Mucosa of gallbladder (tissue), 1 donor: ENCODE measurements at regions not wholly inside any gene's neighbourhood (a gene's known extent, or its start where the extent isn't known, plus 50 kb on each side); places are given as distances from the start of the nearest gene placed in this dataset.

Experiments
- DNase-seq: peaks from one replicate; pipeline ENCODE4 v3.0.0-alpha.2; 2020; ENCODE audit warnings: low spot score
- donor health status: DM: no; HTN: no; CAD: no.

DNA sequence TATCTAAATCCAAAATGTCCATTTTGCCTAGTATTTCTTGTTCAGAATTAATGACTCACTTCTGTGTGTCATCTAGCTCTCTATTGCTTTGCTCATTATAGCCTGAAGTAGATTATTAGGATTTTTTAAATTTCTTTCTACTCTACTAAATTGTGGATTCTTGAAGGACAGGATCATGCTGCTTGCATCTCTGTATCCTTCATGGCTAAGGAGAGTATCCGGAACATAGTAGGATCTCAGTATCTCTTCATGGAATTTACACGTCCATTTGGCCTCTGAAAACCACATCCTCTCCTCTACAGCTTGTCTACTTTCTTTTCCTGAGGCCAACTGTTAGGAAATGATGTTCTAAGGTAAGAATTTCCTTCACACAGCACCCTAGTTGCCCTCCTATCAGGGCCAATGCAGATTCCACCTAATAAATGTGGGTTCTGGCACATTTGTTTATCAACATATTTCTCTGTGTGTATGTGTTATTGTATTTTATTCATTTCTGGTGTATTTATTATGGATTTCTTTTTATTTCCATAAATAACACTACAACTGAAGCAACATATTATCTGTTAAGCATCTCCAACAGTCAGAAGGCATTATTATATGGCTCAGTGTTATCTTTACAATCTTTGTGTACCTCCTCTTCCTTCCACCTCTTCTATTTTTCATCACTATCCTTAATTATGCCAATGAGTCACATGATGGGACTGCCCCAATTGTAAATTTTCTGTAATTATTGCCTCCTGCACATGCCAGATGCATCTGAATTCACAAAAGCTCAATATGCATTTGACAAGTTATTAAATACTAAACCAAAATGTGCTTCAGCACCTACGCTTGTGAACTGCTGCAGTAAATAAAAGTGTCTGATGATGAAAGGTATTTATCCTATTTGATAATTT is 557.8 kb upstream of the TLE4 start:
- DNase-seq, result no peak

DNA sequence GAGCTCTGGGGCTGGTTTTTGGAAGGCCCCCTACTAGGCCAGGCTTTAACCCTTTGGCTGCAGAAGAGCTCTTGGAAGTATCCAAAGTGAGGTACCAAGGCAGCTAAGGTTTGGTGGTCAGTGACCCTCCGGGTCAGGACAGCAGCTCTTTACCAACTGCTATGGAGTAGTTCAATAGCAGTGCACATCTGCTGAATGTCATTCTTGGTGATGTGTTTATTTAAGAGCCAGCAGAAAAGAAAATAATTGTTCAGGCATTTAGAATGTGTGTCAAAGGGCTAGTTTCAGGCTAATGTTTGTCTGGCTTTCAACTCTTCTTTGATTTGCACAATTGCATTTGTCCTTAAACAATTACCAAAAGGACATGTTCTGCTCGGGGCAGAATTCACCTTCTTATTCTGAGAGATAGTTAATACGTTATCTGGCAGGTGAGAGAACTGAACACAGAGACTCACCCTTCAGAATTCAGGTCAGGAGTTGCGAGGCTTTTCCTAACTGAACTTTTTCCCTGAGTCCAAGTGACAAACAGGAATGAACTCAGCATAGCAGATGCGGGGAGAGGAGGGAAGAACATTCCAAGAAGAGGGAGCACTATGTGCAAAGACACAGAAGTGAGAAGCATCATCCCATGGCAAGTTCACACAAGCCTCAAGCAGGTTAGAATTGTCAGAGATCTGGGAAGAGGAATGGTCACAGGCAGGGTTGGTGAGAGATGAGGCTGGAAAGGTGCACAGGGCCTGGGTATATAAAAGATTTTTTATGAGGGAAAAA is 556.7 kb upstream of the TLE4 start:
- no peak for DNase-seq

DNA sequence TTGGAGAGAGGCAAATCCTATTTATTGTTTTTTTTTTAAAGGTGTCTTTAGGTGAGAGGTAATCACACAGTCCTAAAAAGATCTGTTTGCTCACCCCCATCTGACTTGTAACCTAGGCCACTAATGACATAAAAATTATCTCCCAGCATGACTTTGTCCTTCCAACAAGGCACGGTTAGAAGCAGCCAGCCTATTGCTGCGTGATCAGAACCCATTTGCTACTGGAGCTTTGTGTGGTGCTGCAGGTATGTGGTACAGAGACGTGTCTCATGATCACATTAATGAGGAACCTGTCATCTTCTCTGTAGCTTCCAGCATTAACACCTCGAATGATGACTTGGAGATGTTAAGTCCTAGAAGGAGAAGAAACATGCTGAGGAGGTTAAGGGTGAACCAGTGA is 555.8 kb upstream of the TLE4 start:
- DNase-seq, result no peak

DNA sequence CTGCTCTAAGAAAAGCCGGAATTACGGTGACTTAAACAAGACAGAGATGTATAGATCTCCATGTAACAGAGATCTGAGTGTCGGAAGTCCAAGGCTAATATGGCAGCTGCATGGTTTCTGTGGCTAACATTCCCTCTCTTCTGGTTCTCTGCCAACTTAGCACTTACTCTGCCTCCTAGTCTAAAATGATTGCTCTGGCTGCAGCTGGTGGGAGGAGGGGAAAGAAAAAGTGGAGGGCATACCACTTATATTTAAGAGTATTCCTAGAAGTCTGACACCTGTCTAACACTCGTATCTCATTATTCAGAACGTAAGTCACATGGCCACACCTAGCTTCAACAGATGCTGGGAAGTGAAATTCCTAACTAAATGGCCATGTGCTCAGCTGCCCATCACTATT is 551.5 kb upstream of the TLE4 start:
- no peak for DNase-seq

DNA sequence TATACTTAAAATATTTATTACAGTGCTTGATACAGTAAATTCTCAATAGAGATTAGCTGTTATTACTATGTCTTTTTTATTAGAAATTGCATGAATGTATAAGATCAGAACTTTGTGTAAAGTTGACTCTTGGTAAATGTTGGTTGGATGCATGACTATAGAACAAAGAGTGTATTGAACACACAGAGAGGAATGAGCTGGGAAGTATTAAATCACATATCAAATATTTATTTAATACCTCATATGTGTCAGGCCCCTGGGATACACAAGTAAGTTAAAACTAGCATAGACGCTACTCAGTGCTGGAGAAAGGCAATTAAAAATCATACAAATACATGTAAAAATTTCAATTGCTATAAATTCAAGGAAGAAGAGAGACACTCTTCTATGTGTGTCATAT is 550.7 kb upstream of the TLE4 start:
- DNase-seq, result no peak

DNA sequence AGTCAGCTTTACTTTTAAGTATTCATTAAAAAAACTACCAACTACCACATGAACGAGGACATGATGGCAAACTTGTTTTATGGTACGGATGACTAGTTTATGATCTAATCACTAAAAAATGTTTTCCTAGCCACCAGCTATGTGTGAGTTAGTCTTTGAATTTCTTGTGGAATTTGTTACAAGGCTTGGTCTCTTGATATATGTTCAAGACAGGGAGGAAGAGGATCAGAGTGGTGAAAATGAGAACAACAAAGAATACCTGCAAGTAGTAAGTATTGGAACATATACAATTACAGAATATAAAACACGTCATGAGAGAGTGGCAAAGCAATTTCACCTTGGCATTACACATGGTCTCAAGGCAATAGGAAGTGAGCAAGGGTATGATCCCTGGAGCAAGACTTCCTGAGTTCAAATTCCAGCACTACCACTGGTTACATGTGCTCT is 548.6 kb upstream of the TLE4 start:
- no peak for DNase-seq

- DNase-seq, result no peak
Measured at GRCh38 chr9:79026316-79026715, 545.4 kb upstream of the TLE4 start.

GRCh38 chr9:79028101-79028500 is 543.7 kb upstream of the TLE4 start:
- no peak for DNase-seq

GRCh38 chr9:79034583-79034982 is 537.2 kb upstream of the TLE4 start:
- DNase-seq, result no peak

DNA sequence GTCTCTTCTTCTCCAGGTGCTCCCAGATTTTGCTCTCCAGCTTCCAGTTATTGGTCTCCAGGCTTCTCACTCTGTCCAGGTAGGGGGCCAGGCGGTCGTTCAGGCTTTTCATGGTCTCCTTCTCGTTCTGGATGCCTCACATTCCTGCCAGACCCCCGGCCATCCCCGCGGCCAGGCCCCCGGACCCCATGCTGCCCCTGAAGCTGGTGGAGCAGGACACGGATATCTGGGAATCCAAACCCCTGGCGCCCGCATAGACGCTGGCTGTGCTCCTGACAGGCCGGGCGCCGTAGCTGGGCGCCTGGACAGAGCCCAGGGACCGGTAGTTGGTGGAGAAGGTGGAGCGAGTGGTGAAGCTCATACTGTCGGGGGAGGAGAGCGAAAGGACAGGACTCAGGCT is 534.4 kb upstream of the TLE4 start:
- no peak for DNase-seq

DNA sequence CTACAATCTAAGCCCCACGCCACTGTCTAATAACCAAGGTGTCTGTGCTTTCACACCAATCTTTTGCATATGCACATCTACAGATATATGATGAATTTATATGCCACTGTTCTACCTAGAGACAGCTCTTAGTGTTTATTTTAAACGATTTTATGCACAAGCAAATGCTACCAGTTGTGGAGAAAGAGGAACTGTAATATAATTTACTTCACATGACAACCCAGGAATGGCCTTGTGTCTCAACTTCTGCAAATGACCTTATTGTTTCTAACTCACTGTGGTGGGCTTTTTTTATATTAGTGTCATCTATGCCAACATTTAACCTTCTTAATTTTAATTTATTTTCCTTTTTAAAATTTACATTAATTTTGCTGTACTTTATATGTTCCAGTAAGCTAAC is 531.1 kb upstream of the TLE4 start:
- no peak for DNase-seq

DNA sequence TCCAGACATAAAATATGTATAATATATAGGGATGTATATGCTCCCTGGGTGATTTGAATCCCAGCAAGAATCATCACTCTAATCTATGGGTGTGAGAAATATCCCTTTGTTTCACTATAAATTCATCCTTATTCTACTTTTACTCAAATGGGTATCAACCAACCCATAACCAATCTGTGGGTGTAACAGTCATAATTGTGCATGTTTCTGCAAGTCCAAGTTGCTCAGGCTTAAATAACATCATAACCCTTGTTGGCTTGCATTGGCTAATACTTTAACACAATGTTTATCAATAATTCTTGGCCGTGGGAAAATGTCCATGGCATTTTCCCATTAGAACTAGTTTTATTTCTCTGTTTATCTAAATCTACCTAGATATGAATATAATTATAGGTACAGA is 530.5 kb upstream of the TLE4 start:
- no peak for DNase-seq

DNA sequence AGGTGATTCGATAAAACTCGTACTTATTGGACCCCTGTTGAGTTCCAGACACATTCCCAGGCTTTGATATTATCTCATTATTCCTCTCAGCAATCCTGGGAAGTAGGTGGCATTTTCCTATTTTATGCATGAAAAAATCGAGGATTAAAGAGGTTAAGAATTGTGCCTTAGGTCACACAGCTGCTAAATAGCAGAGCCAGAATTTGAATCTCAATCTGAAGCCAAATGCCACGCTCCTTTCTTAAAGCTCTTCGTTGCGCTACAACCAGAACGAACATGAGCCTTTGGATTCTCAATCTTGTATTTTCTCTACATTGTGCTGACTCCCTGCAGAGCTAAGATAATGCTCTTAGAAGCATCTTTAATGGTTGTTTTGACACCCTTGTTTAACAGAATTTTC is 527.8 kb upstream of the TLE4 start:
- DNase-seq, result no peak

DNA sequence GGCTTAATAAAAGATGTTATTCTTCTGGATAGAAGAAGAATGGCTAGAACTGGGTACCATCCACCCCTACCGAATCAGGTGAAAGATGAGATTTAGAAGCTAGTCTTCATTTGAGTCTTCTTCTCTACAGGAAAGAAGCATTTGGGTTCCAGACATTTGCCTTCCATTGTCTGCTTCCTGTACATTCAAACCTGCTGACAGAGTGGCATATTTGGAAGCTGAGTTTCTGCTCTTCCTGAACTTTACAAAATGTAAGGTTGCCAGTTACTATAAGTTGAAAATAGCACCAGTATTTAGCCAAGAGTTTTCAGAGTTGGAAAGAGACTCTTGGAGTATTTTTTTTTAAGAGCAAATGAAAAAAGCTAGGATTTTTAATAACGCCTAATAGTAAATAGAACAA is 525.4 kb upstream of the TLE4 start:
- DNase-seq, result no peak

DNA sequence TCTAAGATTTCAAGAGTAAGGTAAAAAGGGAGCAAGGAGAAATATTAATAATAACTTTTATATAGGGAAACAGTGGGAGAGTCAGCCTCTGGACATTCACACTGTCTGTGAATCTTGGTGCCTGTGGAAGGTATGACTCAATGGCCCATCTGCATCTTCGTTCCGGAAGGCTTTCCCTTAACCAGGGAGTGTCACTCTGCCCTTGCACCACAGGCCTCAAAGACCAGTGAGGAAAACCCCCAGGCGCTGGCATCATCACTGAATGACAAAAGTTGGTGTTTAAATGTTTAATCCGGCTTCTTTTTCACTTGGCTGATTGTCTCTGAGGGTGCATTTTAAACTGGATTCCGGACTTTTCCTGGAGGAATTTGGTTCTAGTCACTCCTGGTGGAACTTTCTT is 522.4 kb upstream of the TLE4 start:
- DNase-seq, result no peak

- DNase-seq, result no peak
Measured at GRCh38 chr9:79053598-79053997, 518.2 kb upstream of the TLE4 start.

DNA sequence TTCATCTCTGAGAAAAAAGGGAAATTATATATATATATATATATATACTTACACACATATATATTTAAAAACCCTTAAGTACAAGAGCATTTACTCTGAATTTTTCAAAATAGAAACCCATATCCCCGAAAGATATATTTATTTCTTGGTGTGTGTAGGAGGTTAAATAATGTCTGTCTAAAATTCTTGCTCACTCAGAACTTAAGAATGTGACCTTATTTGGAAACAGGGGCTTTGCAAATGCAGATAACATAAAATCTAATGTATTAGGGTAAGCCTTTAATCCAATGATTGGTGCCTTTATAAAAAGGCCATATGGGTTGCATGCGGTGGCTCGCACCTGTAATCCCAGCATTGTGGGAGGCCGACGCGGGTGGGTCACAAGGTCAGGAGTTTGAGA is 517.3 kb upstream of the TLE4 start:
- no peak for DNase-seq

GRCh38 chr9:79056041-79056440 is 515.7 kb upstream of the TLE4 start:
- no peak for DNase-seq

GRCh38 chr9:79057576-79057975 is 514.2 kb upstream of the TLE4 start:
- DNase-seq, result no peak

GRCh38 chr9:79060766-79061165 is 511.0 kb upstream of the TLE4 start:
- no peak for DNase-seq

DNA sequence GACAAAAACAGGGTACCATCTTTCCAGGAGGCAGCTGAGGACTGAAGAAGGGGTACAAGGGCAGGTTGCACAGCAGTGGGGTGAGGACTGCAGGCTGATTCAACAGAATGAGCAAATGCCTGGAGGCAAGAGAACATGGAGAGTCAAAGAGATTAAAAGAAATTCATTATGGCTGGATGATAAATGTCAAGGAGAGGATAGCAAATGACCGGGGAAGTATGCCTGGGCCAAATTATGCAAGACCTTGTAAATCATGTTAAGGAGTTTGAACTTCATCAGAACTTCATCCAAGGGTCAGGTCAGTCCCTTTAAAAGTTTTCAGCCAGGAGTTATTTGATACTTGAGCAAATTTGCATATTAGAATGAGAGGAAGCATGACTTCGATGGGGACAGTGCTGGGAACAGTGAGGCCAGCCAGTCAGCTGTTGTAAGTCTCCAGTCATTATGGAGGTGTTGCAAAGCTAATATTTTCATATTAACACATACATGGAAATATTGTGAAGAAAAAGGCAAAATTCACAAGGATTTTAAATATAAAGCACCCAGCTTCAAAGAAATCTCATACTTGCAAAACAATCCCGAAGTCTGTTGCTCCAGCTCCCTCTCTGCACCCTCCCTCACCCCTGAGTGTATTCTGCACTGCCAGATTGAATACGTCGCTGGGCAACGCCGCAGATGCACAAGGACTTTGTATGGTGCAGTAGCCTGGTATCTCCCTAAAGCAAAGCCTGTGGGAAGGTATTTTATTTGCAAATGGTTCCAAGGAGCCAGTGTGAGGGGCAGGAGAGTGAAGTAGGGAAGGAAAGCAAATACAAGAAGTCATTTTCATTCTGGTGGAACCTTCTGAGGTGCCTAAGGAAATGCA is 509.8 kb upstream of the TLE4 start:
- no peak for DNase-seq

DNA sequence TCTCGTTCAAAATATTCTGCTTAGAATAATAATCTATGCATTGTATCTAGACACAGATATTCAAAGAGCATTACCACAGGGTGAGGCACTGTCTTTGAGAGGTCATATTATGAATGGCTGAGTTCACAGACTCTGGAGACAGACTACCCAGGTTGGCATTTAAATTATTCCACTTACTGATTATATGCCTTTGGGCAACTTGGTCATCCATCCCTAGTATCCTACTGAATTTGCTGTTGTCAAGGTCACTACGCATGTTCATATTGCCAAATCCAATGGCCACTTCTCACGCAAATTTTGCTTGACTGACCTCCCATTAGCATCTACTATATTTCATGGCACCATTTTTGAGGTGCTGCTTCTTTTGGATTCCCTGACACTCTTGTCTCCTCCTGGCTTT is 498.6 kb upstream of the TLE4 start:
- DNase-seq, result no peak
